ENCODE measurements at regions not wholly inside any gene's neighbourhood (a gene's known extent, or its start where the extent isn't known, plus 50 kb on each side); places are given as distances from the start of the nearest gene placed in this dataset.

- TF ChIP-seq CTCF (IDR thresholded peaks at IDR 0.05) (no peak), POLR2A (IDR thresholded peaks at IDR 0.05) (no peak)
Measured at GRCh38 chr20:39853636-39854035, 835.4 kb downstream of the MAFB start.
